SK-N-SH (cell line): ENCODE measurements at regions not wholly inside any gene's neighbourhood (a gene's known extent, or its start where the extent isn't known, plus 50 kb on each side); places are given as distances from the start of the nearest gene placed in this dataset.

Experiments used
- CTCF ChIA-PET: fragments of 300-600, 350-600 bp; formaldehyde crosslinking; extraction: SDS; loops from one replicate; lab custom pipeline; 2021; lab: Yijun Ruan, JAX
- POLR2A ChIA-PET: fragments of 350-600 bp; sonication (Branson Sonifier 250); formaldehyde crosslinking; extraction: SDS; loops from one replicate; lab custom pipeline; 2020; ENCODE audit warnings: antibody characterized with exemption, inconsistent platforms; lab: Yijun Ruan, JAX
- DNase-seq: peaks from one replicate; pipeline ENCODE4 v3.0.0; 2012
- H2AFZ ChIP-seq: fragments of 200-600 bp; sonication (generic); 2 replicates; pipeline ENCODE4 v1.8.1; 2016; ENCODE audit warnings: antibody characterized with exemption, mild to moderate bottlenecking, low read depth
- H3F3A ChIP-seq: fragments of 200-600 bp; sonication (generic); replicated peaks from 2 replicates; pipeline ENCODE3; 2016; ENCODE audit warnings: antibody characterized with exemption, mild to moderate bottlenecking; ENCODE audit not compliant: insufficient read depth
- H3K27ac ChIP-seq, 2 experiments: fragments of 200-500 bp in 1 of 2; fragments of 200-600 bp in 1 of 2; sonication (Bioruptor generic) in 1 of 2; sonication (generic), shearing (Covaris generic) in 1 of 2; 2 replicates each; pipeline versions ENCODE4 v1.5.1 to v1.6.1; 2014 to 2016; ENCODE audit warnings: low read depth in 2 of 2, inconsistent platforms in 1 of 2, low read length in 1 of 2, mild to moderate bottlenecking in 1 of 2, mixed read lengths in 1 of 2
- H3K27me3 ChIP-seq: fragments of 200-600 bp; sonication (generic), shearing (Covaris generic); 2 replicates; pipeline ENCODE4 v1.6.1; 2016; ENCODE audit warnings: mixed run types; ENCODE audit not compliant: insufficient read depth
- H3K36me3 ChIP-seq, 2 experiments: fragments of 200-500 bp in 1 of 2; fragments of 200-600 bp in 1 of 2; sonication (Bioruptor generic) in 1 of 2; sonication (generic) in 1 of 2; replicated peaks in 1 of 2; 2 replicates each; pipeline versions ENCODE3 to v1.5.1; 2014 to 2016; ENCODE audit warnings: low read length in 1 of 2, mild to moderate bottlenecking in 1 of 2; ENCODE audit not compliant: insufficient read depth in 2 of 2, control insufficient read depth in 1 of 2
- H3K4me1 ChIP-seq, 2 experiments: fragments of 200-500 bp in 1 of 2; fragments of 200-600 bp in 1 of 2; sonication (Bioruptor generic) in 1 of 2; sonication (generic), shearing (Covaris generic) in 1 of 2; 2 replicates each; pipeline versions ENCODE4 v1.5.1 to v1.6.1; 2014 to 2016; ENCODE audit warnings: low read depth in 1 of 2, low read length in 1 of 2, mixed run types in 1 of 2; ENCODE audit not compliant: insufficient read depth in 2 of 2, control insufficient read depth in 1 of 2
- H3K4me2 ChIP-seq: fragments of 200-600 bp; sonication (generic), shearing (Covaris generic); 2 replicates; pipeline ENCODE4 v1.6.1; 2017; ENCODE audit warnings: mixed run types
- H3K4me3 ChIP-seq, 2 experiments: fragments of 200-500 bp in 1 of 2; fragments of 200-600 bp in 1 of 2; sonication (Bioruptor generic) in 1 of 2; sonication (generic), shearing (Covaris generic) in 1 of 2; 2 replicates each; pipeline versions ENCODE4 v1.5.1 to v1.8.1; 2014 to 2016; ENCODE audit warnings: low read depth in 2 of 2, inconsistent platforms in 1 of 2, low read length in 1 of 2, mild to moderate bottlenecking in 1 of 2, mixed read lengths in 1 of 2, moderate library complexity in 1 of 2
- H3K79me2 ChIP-seq: fragments of 200-600 bp; sonication (generic); 2 replicates; pipeline ENCODE4 v1.8.1; 2017; ENCODE audit warnings: mild to moderate bottlenecking; ENCODE audit not compliant: insufficient read depth
- H3K9ac ChIP-seq: fragments of 200-600 bp; sonication (generic); 2 replicates; pipeline ENCODE4 v1.6.1; 2017; ENCODE audit warnings: mixed run types
- H3K9me2 ChIP-seq: fragments of 200-600 bp; sonication (generic); 2 replicates; pipeline ENCODE4 v1.6.1; 2017; ENCODE audit warnings: mixed run types
- H3K9me3 ChIP-seq: fragments of 200-600 bp; sonication (generic); 2 replicates; pipeline ENCODE4 v1.6.1; 2017; ENCODE audit warnings: mixed run types, mild to moderate bottlenecking, moderate library complexity
- H4K20me1 ChIP-seq: fragments of 200-600 bp; sonication (generic); 2 replicates; pipeline ENCODE4 v1.6.1; 2017; ENCODE audit warnings: mild to moderate bottlenecking, mixed run types; ENCODE audit not compliant: insufficient read depth
- ELF1 ChIP-seq: IDR thresholded peaks from 2 replicates; pipeline ENCODE4 v1.4.0; 2012
- EZH2phosphoT487 ChIP-seq: fragments of 200-600 bp; sonication (generic); IDR thresholded peaks from 2 replicates; pipeline ENCODE4 v1.6.1; 2017; ENCODE audit warnings: low read depth, mixed run types, mild to moderate bottlenecking, antibody characterized with exemption, moderate library complexity, borderline replicate concordance
- FOSL2 ChIP-seq: IDR thresholded peaks from 2 replicates; pipeline ENCODE4 v1.4.0; 2012; ENCODE audit warnings: low read depth, mild to moderate bottlenecking, moderate library complexity, borderline replicate concordance
- FOXJ3 ChIP-seq: sonication (generic); formaldehyde crosslinking; IDR thresholded peaks from 2 replicates; pipeline ENCODE4 v1.5.1; 2020; ENCODE audit warnings: mild to moderate bottlenecking, missing genetic modification reagents
- GABPA ChIP-seq: IDR thresholded peaks from 2 replicates; pipeline ENCODE4 v1.4.0; 2012; ENCODE audit warnings: low read depth, mild to moderate bottlenecking
- JUND ChIP-seq: IDR thresholded peaks from 2 replicates; pipeline ENCODE4 v1.4.0; 2012
- MAX ChIP-seq: IDR thresholded peaks from 2 replicates; pipeline ENCODE4 v1.4.0; 2012; ENCODE audit warnings: low read depth
- MXI1 ChIP-seq: IDR thresholded peaks from 2 replicates; pipeline ENCODE4 v1.6.1; 2012; ENCODE audit warnings: mild to moderate bottlenecking, low read depth, low read length, improper control_type of control experiment
- NFIC ChIP-seq: IDR thresholded peaks from 2 replicates; pipeline ENCODE4 v1.4.0; 2012; ENCODE audit warnings: borderline replicate concordance
- RAD21 ChIP-seq: IDR thresholded peaks from 2 replicates; pipeline ENCODE4 v1.6.1; 2012; ENCODE audit warnings: mild to moderate bottlenecking, low read length
- RCOR1 ChIP-seq: fragments of 150-350 bp; IDR thresholded peaks from 2 replicates; pipeline ENCODE4 v1.6.1; 2017; ENCODE audit warnings: antibody characterized with exemption, low read length
- RFX5 ChIP-seq: IDR thresholded peaks from 2 replicates; pipeline ENCODE4 v1.6.1; 2012; ENCODE audit warnings: mild to moderate bottlenecking, improper control_type of control experiment, low read length
- SIN3A ChIP-seq: IDR thresholded peaks from 2 replicates; pipeline ENCODE4 v1.6.1; 2012; ENCODE audit warnings: low read depth, mild to moderate bottlenecking, low read length, moderate library complexity, borderline replicate concordance
- SMC3 ChIP-seq: IDR thresholded peaks from 2 replicates; pipeline ENCODE4 v1.6.1; 2012; ENCODE audit warnings: low read depth, low read length, improper control_type of control experiment
- TCF12 ChIP-seq: IDR thresholded peaks from 2 replicates; pipeline ENCODE4 v1.4.0; 2012
- TEAD4 ChIP-seq: IDR thresholded peaks from 2 replicates; pipeline ENCODE4 v1.4.0; 2012; ENCODE audit warnings: mild to moderate bottlenecking, borderline replicate concordance; ENCODE audit not compliant: insufficient read depth
- YY1 ChIP-seq: IDR thresholded peaks from 2 replicates; pipeline ENCODE4 v1.4.0; 2012; ENCODE audit warnings: low read depth, mild to moderate bottlenecking
- WGBS: methylation state at CpG from one replicate; pipeline ENCODE4 v1.1.6; 2017; ENCODE audit warnings: low lambda C conversion rate; 5-methylcytosine and 5-hydroxymethylcytosine counted together

DNA sequence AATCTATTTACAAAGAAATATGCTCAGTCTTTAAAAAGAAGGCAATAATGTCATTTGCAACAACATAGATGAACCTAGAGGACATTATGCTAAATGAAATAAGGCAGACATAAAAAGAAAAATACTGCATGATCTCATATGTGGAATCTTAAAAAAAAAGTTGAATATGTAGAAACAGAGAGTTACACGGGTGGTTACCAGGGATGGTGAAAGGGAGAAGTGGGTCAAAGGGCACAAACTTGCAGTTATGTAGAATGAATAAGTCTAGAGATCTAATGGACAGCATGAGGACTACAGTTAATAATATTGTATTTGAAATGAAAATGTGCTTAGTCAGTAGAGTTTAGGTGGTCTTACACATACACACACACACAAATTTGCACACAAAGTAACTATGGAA, 88.2 kb upstream of the CCDC71L start:
- H4K20me1 ChIP-seq, result no peaks in the 10 kb centered on the region
- H3K9me2 ChIP-seq, result no peaks in the 10 kb centered on the region
- H3K9ac ChIP-seq, result no peak overlapping the region
- no peak overlapping the region for H3K4me2 ChIP-seq
- no peak overlapping the region for H2AFZ ChIP-seq
- no peak for DNase-seq
- H3K36me3 ChIP-seq, result no peaks in the 10 kb centered on the region
- H3K27me3 ChIP-seq, result no peaks in the 10 kb centered on the region
- no peaks in the 10 kb centered on the region for H3K79me2 ChIP-seq
- TF ChIP-seq SIN3A (no peak), ELF1 (no peak), MXI1 (no peak), SMC3 (no peak), FOXJ3 (no peak), MAX (no peak), FOSL2 (no peak), GABPA (no peak), TCF12 (no peak), NFIC (no peak), RCOR1 (no peak)
- CTCF ChIA-PET, result interaction anchor here (0.6 to 0.9 kb wide), 2 partner anchors 206 to 638 kb away, joined by 3 read pairs; no protein-coding TSS in a partner anchor
- H3K9me3 ChIP-seq, result no peaks in the 10 kb centered on the region
- no peak overlapping the region for H3K4me3 ChIP-seq
- H3K27ac ChIP-seq, result no peak overlapping the region
- H3F3A ChIP-seq, result no peaks in the 10 kb centered on the region
- WGBS, result 58% methylated on average over 1 of the region's 1 CpG
- H3K4me1 ChIP-seq, result peaks cover 0 to 3% of the 10 kb centered on the region in 2 experiments; a peak in 1 of 4 replicates
- POLR2A ChIA-PET, result no interaction called here

DNA sequence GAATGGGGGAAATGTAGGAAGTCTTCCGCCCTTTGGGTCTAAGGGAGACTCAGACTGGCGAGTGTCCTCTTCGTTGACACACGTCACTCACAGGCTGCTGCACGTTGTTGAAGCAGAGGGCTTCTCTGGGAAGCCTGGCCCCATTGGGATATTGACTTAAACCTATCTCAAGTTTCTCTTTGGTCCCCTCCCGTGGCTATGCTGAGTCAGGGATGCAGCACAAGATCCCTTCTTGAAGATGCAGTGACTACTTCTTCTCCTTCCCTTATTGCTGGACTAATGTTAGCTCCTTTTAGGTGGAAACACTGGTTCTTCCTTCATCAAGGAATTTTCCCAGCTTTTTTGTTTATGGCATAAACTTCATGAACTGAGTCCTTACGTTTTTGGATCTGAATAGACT, 89.8 kb upstream of the CCDC71L start:
- Histone ChIP-seq H3K27ac (no peak overlapping the region), H3K9me2 (no peaks in the 10 kb centered on the region), H4K20me1 (no peaks in the 10 kb centered on the region), H3K9me3 (no peaks in the 10 kb centered on the region), H3K4me3 (no peak overlapping the region), H2AFZ (no peak overlapping the region), H3K79me2 (no peaks in the 10 kb centered on the region), H3F3A (no peaks in the 10 kb centered on the region), H3K36me3 (no peaks in the 10 kb centered on the region), H3K4me2 (no peak overlapping the region), H3K9ac (no peak overlapping the region), H3K4me1 (no peaks in the 10 kb centered on the region), H3K27me3 (no peaks in the 10 kb centered on the region)
- ChIA-PET CTCF (interaction anchor here (0.6 kb wide), 1 partner anchor 574 kb away, joined by 3 read pairs; no protein-coding TSS in a partner anchor), POLR2A (no interaction called here)
- DNase-seq, result no peak
- no peak for TF ChIP-seq YY1
- TF ChIP-seq RAD21, result no peak
- no peak for TF ChIP-seq RFX5
- no peak for TF ChIP-seq MAX
- no peak for TF ChIP-seq EZH2phosphoT487
- no peak for TF ChIP-seq RCOR1
- no peak for TF ChIP-seq ELF1
- no peak for TF ChIP-seq JUND
- TF ChIP-seq TEAD4, result no peak
- no peak for TF ChIP-seq FOXJ3
- 82% methylated on average over 7 of the region's 7 CpGs for WGBS
